Body of pancreas (tissue), 4 donors: ENCODE measurements at regions not wholly inside any gene's neighbourhood (a gene's known extent, or its start where the extent isn't known, plus 50 kb on each side); places are given as distances from the start of the nearest gene placed in this dataset.

Experiments used
- ATAC-seq: fragments of 150-250 bp; one replicate; pipeline ENCODE4 v1.9.1; 2016
- DNase-seq, 4 donors: peaks; one replicate each; pipeline ENCODE4 v3.0.0-alpha.2; 2019
- H3K27ac ChIP-seq, 4 donors: fragments of 200-600 bp; sonication (generic); 1 replicate in 3 of 4; 2 replicates in 1 of 4; pipeline versions ENCODE4 v1.5.1 to v1.6.1; 2016 to 2019; ENCODE audit warnings: mild to moderate bottlenecking in 1 of 4, mixed read lengths in 1 of 4, moderate library complexity in 1 of 4
- H3K27me3 ChIP-seq, 2 donors: fragments of 200-600 bp; sonication (generic); one replicate each; pipeline ENCODE4 v1.6.0; 2016; ENCODE audit warnings: mild to moderate bottlenecking in 1 of 2
- H3K36me3 ChIP-seq, 2 donors: fragments of 200-600 bp; sonication (generic); replicated peaks in 1 of 2; 2 replicates each; pipeline ENCODE4 v1.5.1; 2016; ENCODE audit warnings: low read depth in 2 of 2; ENCODE audit not compliant: insufficient read depth in 1 of 2
- H3K4me1 ChIP-seq: fragments of 200-600 bp; sonication (generic); one replicate; pipeline ENCODE4 v1.6.0; 2016
- H3K4me3 ChIP-seq, 2 donors: fragments of 200-600 bp; sonication (generic); 1 replicate in 1 of 2; 2 replicates in 1 of 2; pipeline ENCODE4 v1.5.1; 2016 to 2019
- H3K9me3 ChIP-seq, 3 donors: fragments of 200-600 bp; sonication (generic); 1 replicate in 2 of 3; 2 replicates in 1 of 3; pipeline ENCODE4 v1.5.1; 2016
- CTCF ChIP-seq, 7 experiments: fragments of 450-650 bp in 4 of 7; fragments of 200-600 bp in 3 of 7; sonication (generic) in 3 of 7; IDR thresholded peaks; one replicate each; pipeline ENCODE4 v1.5.1; 2016 to 2019; ENCODE audit warnings: antibody characterized with exemption in 7 of 7
- POLR2A ChIP-seq, 3 donors: fragments of 450-650 bp; IDR thresholded peaks; one replicate each; pipeline ENCODE4 v1.6.1; 2016; ENCODE audit warnings: antibody characterized with exemption in 3 of 3, mild to moderate bottlenecking in 2 of 3
- WGBS, 2 donors: methylation state at CpG; one replicate each; pipeline ENCODE4 v1.1.5; 2017; 5-methylcytosine and 5-hydroxymethylcytosine counted together
- intact Hi-C: fragments of 100-400 bp; cut with DNase I; formaldehyde crosslinking; loops from one replicate; pipeline ENCODE4 v1.15.1; 2023

GRCh38 chr1:4170548-4171340 is 270.7 kb upstream of the C1orf174 start:
- Histone ChIP-seq H3K27me3 (peaks cover 0 to 4% of the 10 kb centered on the region in 2 donors), H3K27ac (no peak overlapping the region), H3K4me3 (no peak overlapping the region), H3K9me3 (no peaks in the 10 kb centered on the region), H3K4me1 (no peaks in the 10 kb centered on the region), H3K36me3 (no peaks in the 10 kb centered on the region)
- TF ChIP-seq POLR2A (IDR thresholded peaks at IDR 0.05), result no peak
- 63 to 69% methylated on average over 22 to 25 of the region's 25 CpGs for WGBS, 2 donors
- intact Hi-C loops, result no loop called here
- DNase-seq (peak in 1 of 4 donors; percentile 15), ATAC-seq (no peak)

- DNase-seq, result no peak
- WGBS, 2 donors, result 27 to 40% methylated on average over 22 to 23 of the region's 23 CpGs
- no peak overlapping the region for H3K27ac ChIP-seq
- TF ChIP-seq POLR2A (IDR thresholded peaks at IDR 0.05) (no peak), CTCF (IDR thresholded peaks at IDR 0.05) (no peak)
- no peaks in the 10 kb centered on the region for H3K4me1 ChIP-seq
- no peak for ATAC-seq
- H3K4me3 ChIP-seq, result no peak overlapping the region
- H3K9me3 ChIP-seq, result no peaks in the 10 kb centered on the region
- H3K36me3 ChIP-seq, result no peaks in the 10 kb centered on the region
- peaks cover 0 to 4% of the 10 kb centered on the region in 2 donors for H3K27me3 ChIP-seq
- intact Hi-C loops, result no loop called here
Measured at GRCh38 chr1:4171480-4172450, 271.7 kb upstream of the C1orf174 start.

GRCh38 chr1:4172644-4173599 is 272.9 kb upstream of the C1orf174 start:
- TF ChIP-seq CTCF (IDR thresholded peaks at IDR 0.05) (no peak), POLR2A (IDR thresholded peaks at IDR 0.05) (no peak)
- H3K27me3 ChIP-seq, result peaks cover 0 to 4% of the 10 kb centered on the region in 2 donors
- intact Hi-C loops, result no loop called here
- no peaks in the 10 kb centered on the region for H3K9me3 ChIP-seq
- ATAC-seq, result no peak
- no peak overlapping the region for H3K4me3 ChIP-seq
- H3K27ac ChIP-seq, result no peak overlapping the region
- WGBS, 2 donors, result 30 to 32% methylated on average over 13 to 16 of the region's 16 CpGs
- no peaks in the 10 kb centered on the region for H3K4me1 ChIP-seq
- DNase-seq, result peak in 2 of 4 donors; percentile 9 to 15
- no peaks in the 10 kb centered on the region for H3K36me3 ChIP-seq

GRCh38 chr1:4173731-4174130 is 273.7 kb upstream of the C1orf174 start:
- no peak for TF ChIP-seq POLR2A (IDR thresholded peaks at IDR 0.05)
- TF ChIP-seq CTCF (IDR thresholded peaks at IDR 0.05), result no peak

More at GRCh38 chr1:4173731-4174130, 273.7 kb upstream of the C1orf174 start:
- H3K4me1 ChIP-seq, result no peaks in the 10 kb centered on the region
- H3K4me3 ChIP-seq, result no peak overlapping the region
- no peak for ATAC-seq
- H3K36me3 ChIP-seq, result no peaks in the 10 kb centered on the region
- H3K9me3 ChIP-seq, result no peaks in the 10 kb centered on the region
- H3K27me3 ChIP-seq, result peaks cover 0 to 4% of the 10 kb centered on the region in 2 donors
- WGBS, 2 donors, result 50 to 55% methylated on average over 9 of the region's 9 CpGs
- no peak overlapping the region for H3K27ac ChIP-seq
- intact Hi-C loops, result no loop called here
- no peak for DNase-seq
